SK-N-SH (cell line): ENCODE measurements at regions not wholly inside any gene's neighbourhood (a gene's known extent, or its start where the extent isn't known, plus 50 kb on each side); places are given as distances from the start of the nearest gene placed in this dataset.

Experiments used
- CTCF ChIA-PET: fragments of 300-600, 350-600 bp; formaldehyde crosslinking; extraction: SDS; loops from one replicate; lab custom pipeline; 2021; lab: Yijun Ruan, JAX
- POLR2A ChIA-PET: fragments of 350-600 bp; sonication (Branson Sonifier 250); formaldehyde crosslinking; extraction: SDS; loops from one replicate; lab custom pipeline; 2020; ENCODE audit warnings: antibody characterized with exemption, inconsistent platforms; lab: Yijun Ruan, JAX
- DNase-seq: peaks from one replicate; pipeline ENCODE4 v3.0.0; 2012
- H2AFZ ChIP-seq: fragments of 200-600 bp; sonication (generic); 2 replicates; pipeline ENCODE4 v1.8.1; 2016; ENCODE audit warnings: antibody characterized with exemption, mild to moderate bottlenecking, low read depth
- H3F3A ChIP-seq: fragments of 200-600 bp; sonication (generic); replicated peaks from 2 replicates; pipeline ENCODE3; 2016; ENCODE audit warnings: antibody characterized with exemption, mild to moderate bottlenecking; ENCODE audit not compliant: insufficient read depth
- H3K27ac ChIP-seq, 2 experiments: fragments of 200-500 bp in 1 of 2; fragments of 200-600 bp in 1 of 2; sonication (Bioruptor generic) in 1 of 2; sonication (generic), shearing (Covaris generic) in 1 of 2; 2 replicates each; pipeline versions ENCODE4 v1.5.1 to v1.6.1; 2014 to 2016; ENCODE audit warnings: low read depth in 2 of 2, inconsistent platforms in 1 of 2, low read length in 1 of 2, mild to moderate bottlenecking in 1 of 2, mixed read lengths in 1 of 2
- H3K27me3 ChIP-seq: fragments of 200-600 bp; sonication (generic), shearing (Covaris generic); 2 replicates; pipeline ENCODE4 v1.6.1; 2016; ENCODE audit warnings: mixed run types; ENCODE audit not compliant: insufficient read depth
- H3K36me3 ChIP-seq, 2 experiments: fragments of 200-500 bp in 1 of 2; fragments of 200-600 bp in 1 of 2; sonication (Bioruptor generic) in 1 of 2; sonication (generic) in 1 of 2; replicated peaks in 1 of 2; 2 replicates each; pipeline versions ENCODE3 to v1.5.1; 2014 to 2016; ENCODE audit warnings: low read length in 1 of 2, mild to moderate bottlenecking in 1 of 2; ENCODE audit not compliant: insufficient read depth in 2 of 2, control insufficient read depth in 1 of 2
- H3K4me1 ChIP-seq, 2 experiments: fragments of 200-500 bp in 1 of 2; fragments of 200-600 bp in 1 of 2; sonication (Bioruptor generic) in 1 of 2; sonication (generic), shearing (Covaris generic) in 1 of 2; 2 replicates each; pipeline versions ENCODE4 v1.5.1 to v1.6.1; 2014 to 2016; ENCODE audit warnings: low read depth in 1 of 2, low read length in 1 of 2, mixed run types in 1 of 2; ENCODE audit not compliant: insufficient read depth in 2 of 2, control insufficient read depth in 1 of 2
- H3K4me2 ChIP-seq: fragments of 200-600 bp; sonication (generic), shearing (Covaris generic); 2 replicates; pipeline ENCODE4 v1.6.1; 2017; ENCODE audit warnings: mixed run types
- H3K4me3 ChIP-seq, 2 experiments: fragments of 200-500 bp in 1 of 2; fragments of 200-600 bp in 1 of 2; sonication (Bioruptor generic) in 1 of 2; sonication (generic), shearing (Covaris generic) in 1 of 2; 2 replicates each; pipeline versions ENCODE4 v1.5.1 to v1.8.1; 2014 to 2016; ENCODE audit warnings: low read depth in 2 of 2, inconsistent platforms in 1 of 2, low read length in 1 of 2, mild to moderate bottlenecking in 1 of 2, mixed read lengths in 1 of 2, moderate library complexity in 1 of 2
- H3K79me2 ChIP-seq: fragments of 200-600 bp; sonication (generic); 2 replicates; pipeline ENCODE4 v1.8.1; 2017; ENCODE audit warnings: mild to moderate bottlenecking; ENCODE audit not compliant: insufficient read depth
- H3K9ac ChIP-seq: fragments of 200-600 bp; sonication (generic); 2 replicates; pipeline ENCODE4 v1.6.1; 2017; ENCODE audit warnings: mixed run types
- H3K9me2 ChIP-seq: fragments of 200-600 bp; sonication (generic); 2 replicates; pipeline ENCODE4 v1.6.1; 2017; ENCODE audit warnings: mixed run types
- H3K9me3 ChIP-seq: fragments of 200-600 bp; sonication (generic); 2 replicates; pipeline ENCODE4 v1.6.1; 2017; ENCODE audit warnings: mixed run types, mild to moderate bottlenecking, moderate library complexity
- H4K20me1 ChIP-seq: fragments of 200-600 bp; sonication (generic); 2 replicates; pipeline ENCODE4 v1.6.1; 2017; ENCODE audit warnings: mild to moderate bottlenecking, mixed run types; ENCODE audit not compliant: insufficient read depth
- ELF1 ChIP-seq: IDR thresholded peaks from 2 replicates; pipeline ENCODE4 v1.4.0; 2012
- EP300 ChIP-seq, 2 experiments: IDR thresholded peaks; 2 replicates each; pipeline versions ENCODE4 v1.4.0 to v1.6.1; 2012; ENCODE audit warnings: borderline replicate concordance in 1 of 2, low read depth in 1 of 2, low read length in 1 of 2
- EZH2phosphoT487 ChIP-seq: fragments of 200-600 bp; sonication (generic); IDR thresholded peaks from 2 replicates; pipeline ENCODE4 v1.6.1; 2017; ENCODE audit warnings: low read depth, mixed run types, mild to moderate bottlenecking, antibody characterized with exemption, moderate library complexity, borderline replicate concordance
- FOSL2 ChIP-seq: IDR thresholded peaks from 2 replicates; pipeline ENCODE4 v1.4.0; 2012; ENCODE audit warnings: low read depth, mild to moderate bottlenecking, moderate library complexity, borderline replicate concordance
- FOXJ3 ChIP-seq: sonication (generic); formaldehyde crosslinking; IDR thresholded peaks from 2 replicates; pipeline ENCODE4 v1.5.1; 2020; ENCODE audit warnings: mild to moderate bottlenecking, missing genetic modification reagents
- FOXM1 ChIP-seq: IDR thresholded peaks from 2 replicates; pipeline ENCODE4 v1.4.0; 2012; ENCODE audit warnings: low read depth, mild to moderate bottlenecking
- GABPA ChIP-seq: IDR thresholded peaks from 2 replicates; pipeline ENCODE4 v1.4.0; 2012; ENCODE audit warnings: low read depth, mild to moderate bottlenecking
- IRF3 ChIP-seq: fragments of 150-350 bp; IDR thresholded peaks from 2 replicates; pipeline ENCODE4 v1.6.1; 2016; ENCODE audit warnings: mild to moderate bottlenecking, low read depth, low read length
- NRF1 ChIP-seq: IDR thresholded peaks from 2 replicates; pipeline ENCODE4 v1.6.1; 2012; ENCODE audit warnings: low read depth, mild to moderate bottlenecking, low read length
- POLR2AphosphoS5 ChIP-seq: IDR thresholded peaks from 2 replicates; pipeline ENCODE4 v1.6.1; 2012; ENCODE audit warnings: low read depth, low read length
- SMC3 ChIP-seq: IDR thresholded peaks from 2 replicates; pipeline ENCODE4 v1.6.1; 2012; ENCODE audit warnings: low read depth, low read length, improper control_type of control experiment
- TCF12 ChIP-seq: IDR thresholded peaks from 2 replicates; pipeline ENCODE4 v1.4.0; 2012
- YY1 ChIP-seq: IDR thresholded peaks from 2 replicates; pipeline ENCODE4 v1.4.0; 2012; ENCODE audit warnings: low read depth, mild to moderate bottlenecking
- WGBS: methylation state at CpG from one replicate; pipeline ENCODE4 v1.1.6; 2017; ENCODE audit warnings: low lambda C conversion rate; 5-methylcytosine and 5-hydroxymethylcytosine counted together
- TF ChIP-seq, protein P1 (sequence below): IDR thresholded peaks from 2 replicates; pipeline ENCODE4 v1.4.0; 2012; ENCODE audit warnings: low read depth, borderline replicate concordance

GRCh38 chr2:11915650-11916049 is 169.2 kb downstream of the LPIN1 start:
- no peaks in the 10 kb centered on the region for H3K79me2 ChIP-seq
- no peak for TF ChIP-seq IRF3
- TF ChIP-seq YY1: no peak
- TF ChIP-seq GABPA: no peak
- TF ChIP-seq NRF1: no peak
- TF ChIP-seq SMC3: no peak
- TF ChIP-seq POLR2AphosphoS5: no peak
- TF ChIP-seq EZH2phosphoT487: no peak
- TF ChIP-seq, protein P1, sequence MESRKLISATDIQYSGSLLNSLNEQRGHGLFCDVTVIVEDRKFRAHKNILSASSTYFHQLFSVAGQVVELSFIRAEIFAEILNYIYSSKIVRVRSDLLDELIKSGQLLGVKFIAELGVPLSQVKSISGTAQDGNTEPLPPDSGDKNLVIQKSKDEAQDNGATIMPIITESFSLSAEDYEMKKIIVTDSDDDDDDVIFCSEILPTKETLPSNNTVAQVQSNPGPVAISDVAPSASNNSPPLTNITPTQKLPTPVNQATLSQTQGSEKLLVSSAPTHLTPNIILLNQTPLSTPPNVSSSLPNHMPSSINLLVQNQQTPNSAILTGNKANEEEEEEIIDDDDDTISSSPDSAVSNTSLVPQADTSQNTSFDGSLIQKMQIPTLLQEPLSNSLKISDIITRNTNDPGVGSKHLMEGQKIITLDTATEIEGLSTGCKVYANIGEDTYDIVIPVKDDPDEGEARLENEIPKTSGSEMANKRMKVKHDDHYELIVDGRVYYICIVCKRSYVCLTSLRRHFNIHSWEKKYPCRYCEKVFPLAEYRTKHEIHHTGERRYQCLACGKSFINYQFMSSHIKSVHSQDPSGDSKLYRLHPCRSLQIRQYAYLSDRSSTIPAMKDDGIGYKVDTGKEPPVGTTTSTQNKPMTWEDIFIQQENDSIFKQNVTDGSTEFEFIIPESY: no peak
- TF ChIP-seq EP300 (IDR thresholded peaks at IDR 0.05; ENCODE audit: borderline replicate concordance in 1 of 2, low read depth in 1 of 2, low read length in 1 of 2): no peak
- no peak for TF ChIP-seq FOSL2
- TF ChIP-seq FOXM1: no peak
- no peak for TF ChIP-seq FOXJ3 (CRISPR knock-in tag)
- TF ChIP-seq TCF12: no peak
- TF ChIP-seq ELF1: no peak
- TF ChIP-seq, all 33 proteins: peak for 0
- ChIA-PET CTCF (interaction anchor here (0.7 to 1.1 kb wide), 2 partner anchors 11 to 38 kb away, joined by 3 to 4 read pairs; no protein-coding TSS in a partner anchor), POLR2A (no interaction called here)
- Histone ChIP-seq H3K4me3 (no peak overlapping the region), H3K27ac (no peak overlapping the region), H3K4me1 (no peaks in the 10 kb centered on the region), H4K20me1 (no peaks in the 10 kb centered on the region), H3K4me2 (no peak overlapping the region), H3K9me2 (no peaks in the 10 kb centered on the region), H3K9ac (no peak overlapping the region), H3K36me3 (no peaks in the 10 kb centered on the region), H3K9me3 (no peaks in the 10 kb centered on the region), H3K27me3 (no peaks in the 10 kb centered on the region), H2AFZ (no peak overlapping the region), H3F3A (no peaks in the 10 kb centered on the region)
- WGBS: 45% methylated on average over 4 of the region's 4 CpGs
- no peak for DNase-seq

GRCh38 chr2:11919953-11920352 is 173.5 kb downstream of the LPIN1 start:
- H3K9ac ChIP-seq: no peak overlapping the region
- no peaks in the 10 kb centered on the region for H3K27me3 ChIP-seq
- WGBS: 80% methylated on average over 2 of the region's 2 CpGs
- TF ChIP-seq TCF12: no peak
- no peak overlapping the region for H3K27ac ChIP-seq
- no peaks in the 10 kb centered on the region for H3K79me2 ChIP-seq
- no peak overlapping the region for H2AFZ ChIP-seq
- ChIA-PET CTCF (interaction anchor here (1.1 kb wide), 1 partner anchor 23 kb away, joined by 3 read pairs; no protein-coding TSS in a partner anchor), POLR2A (no interaction called here)
- no peaks in the 10 kb centered on the region for H4K20me1 ChIP-seq
- no peak for DNase-seq
- no peaks in the 10 kb centered on the region for H3K9me3 ChIP-seq
- H3K4me1 ChIP-seq: no peaks in the 10 kb centered on the region; a peak in 1 of 4 replicates
- H3F3A ChIP-seq: no peaks in the 10 kb centered on the region
- no peaks in the 10 kb centered on the region for H3K9me2 ChIP-seq
- H3K36me3 ChIP-seq: no peaks in the 10 kb centered on the region
- no peak overlapping the region for H3K4me2 ChIP-seq
- H3K4me3 ChIP-seq: no peak overlapping the region
